ENCODE measurements at regions not wholly inside any gene's neighbourhood (a gene's known extent, or its start where the extent isn't known, plus 50 kb on each side); places are given as distances from the start of the nearest gene placed in this dataset.

DNA sequence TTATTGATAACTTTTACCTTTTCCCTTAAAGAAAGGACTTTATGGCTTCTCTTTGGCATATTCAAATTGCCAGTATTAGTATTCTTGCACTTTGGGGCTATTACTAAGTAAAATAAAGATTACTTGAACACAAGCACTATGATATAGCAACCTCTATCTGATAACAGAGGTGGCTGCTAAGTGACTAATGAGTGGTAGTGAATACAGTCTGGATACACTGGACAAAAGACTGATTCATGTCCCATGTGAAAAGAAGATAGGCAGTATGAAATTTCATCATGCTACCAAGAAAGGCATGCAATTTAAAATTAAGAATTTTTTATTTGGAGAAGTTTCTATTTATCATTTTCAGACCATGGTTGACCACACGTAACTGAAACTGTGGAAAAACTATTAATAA, 399.9 kb downstream of the FSCB start:
- H3K27me3 ChIP-seq (ENCODE audit: control insufficient read depth, low read length): no peaks in the 10 kb centered on the region
- no peaks in the 10 kb centered on the region for H3K9me2 ChIP-seq (replicated peaks; ENCODE audit: control insufficient read depth, low read length)
- H3K4me3 ChIP-seq (ENCODE audit: low read length): no peak overlapping the region
- no peak overlapping the region for H3K27ac ChIP-seq (ENCODE audit: low read depth, low read length)
- H3K4me2 ChIP-seq (ENCODE audit: low read length): no peak overlapping the region
- H3K79me2 ChIP-seq (ENCODE audit: control insufficient read depth, low read length): no peaks in the 10 kb centered on the region
- no peaks in the 10 kb centered on the region for H3F3A ChIP-seq (ENCODE audit: control insufficient read depth, insufficient read depth)
- peaks cover 13% of the 10 kb centered on the region; the same call in 1 of the 2 replicates for H3K9me3 ChIP-seq (ENCODE audit: control insufficient read depth, insufficient read depth, low read length)
- no peaks in the 10 kb centered on the region for H3K4me1 ChIP-seq (ENCODE audit: control insufficient read depth, low read length)
- TF ChIP-seq EZH2phosphoT487 (IDR thresholded peaks at IDR 0.05; ENCODE audit: borderline replicate concordance, low read length): no peak
- TF ChIP-seq, protein P1, sequence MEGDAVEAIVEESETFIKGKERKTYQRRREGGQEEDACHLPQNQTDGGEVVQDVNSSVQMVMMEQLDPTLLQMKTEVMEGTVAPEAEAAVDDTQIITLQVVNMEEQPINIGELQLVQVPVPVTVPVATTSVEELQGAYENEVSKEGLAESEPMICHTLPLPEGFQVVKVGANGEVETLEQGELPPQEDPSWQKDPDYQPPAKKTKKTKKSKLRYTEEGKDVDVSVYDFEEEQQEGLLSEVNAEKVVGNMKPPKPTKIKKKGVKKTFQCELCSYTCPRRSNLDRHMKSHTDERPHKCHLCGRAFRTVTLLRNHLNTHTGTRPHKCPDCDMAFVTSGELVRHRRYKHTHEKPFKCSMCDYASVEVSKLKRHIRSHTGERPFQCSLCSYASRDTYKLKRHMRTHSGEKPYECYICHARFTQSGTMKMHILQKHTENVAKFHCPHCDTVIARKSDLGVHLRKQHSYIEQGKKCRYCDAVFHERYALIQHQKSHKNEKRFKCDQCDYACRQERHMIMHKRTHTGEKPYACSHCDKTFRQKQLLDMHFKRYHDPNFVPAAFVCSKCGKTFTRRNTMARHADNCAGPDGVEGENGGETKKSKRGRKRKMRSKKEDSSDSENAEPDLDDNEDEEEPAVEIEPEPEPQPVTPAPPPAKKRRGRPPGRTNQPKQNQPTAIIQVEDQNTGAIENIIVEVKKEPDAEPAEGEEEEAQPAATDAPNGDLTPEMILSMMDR (IDR thresholded peaks at IDR 0.05; ENCODE audit: low read depth, low read length, poor library complexity, severe bottlenecking): no peak
- no peaks in the 10 kb centered on the region for H4K20me1 ChIP-seq (ENCODE audit: control insufficient read depth, insufficient read depth, low read depth, low read length)
- no peaks in the 10 kb centered on the region for H3K36me3 ChIP-seq (ENCODE audit: control insufficient read depth, low read length)

DNA sequence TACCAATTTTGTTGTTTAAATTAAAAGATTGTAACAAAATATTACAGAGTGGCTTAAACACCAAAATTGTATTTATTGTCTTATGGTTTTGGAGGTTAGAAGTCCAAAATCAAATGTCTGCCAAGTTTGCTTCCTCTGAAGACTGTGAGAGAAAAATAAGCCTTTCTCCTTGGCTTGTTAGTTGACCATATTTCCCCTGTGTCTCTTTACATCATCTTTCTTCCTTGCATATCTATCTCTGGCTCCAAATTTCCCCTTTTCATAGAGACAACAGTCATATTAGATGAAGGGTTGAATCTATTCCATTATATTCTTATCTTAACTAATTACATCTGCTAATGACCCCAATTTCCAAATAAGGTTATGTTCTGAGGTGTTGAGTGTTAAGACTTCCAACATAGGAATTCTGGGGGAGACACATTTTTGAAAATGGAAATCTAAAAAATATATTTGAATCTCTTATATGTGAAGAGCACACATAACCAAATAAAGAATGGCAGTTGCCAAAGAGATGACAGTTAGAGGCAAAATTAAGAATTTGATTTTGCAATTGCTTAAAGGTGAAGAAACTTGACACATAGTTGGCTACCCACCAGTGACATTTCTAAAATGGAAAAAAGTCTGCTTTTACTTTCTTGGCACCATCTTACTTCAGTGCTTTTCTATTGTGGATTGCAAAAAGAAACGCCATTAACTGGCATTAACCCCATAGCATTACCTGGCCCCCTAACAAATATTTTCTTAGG, 407.2 kb downstream of the FSCB start:
- no peaks in the 10 kb centered on the region for H3K79me2 ChIP-seq (ENCODE audit: control insufficient read depth, low read length)
- no peaks in the 10 kb centered on the region for H3K4me1 ChIP-seq (ENCODE audit: control insufficient read depth, low read length)
- H3K4me3 ChIP-seq (ENCODE audit: low read length): no peak overlapping the region
- H3F3A ChIP-seq (ENCODE audit: control insufficient read depth, insufficient read depth): no peaks in the 10 kb centered on the region
- H3K4me2 ChIP-seq (ENCODE audit: low read length): no peak overlapping the region
- TF ChIP-seq, protein P1 (IDR thresholded peaks at IDR 0.05; ENCODE audit: low read depth, low read length, poor library complexity, severe bottlenecking): no peak
- no peak for TF ChIP-seq EZH2phosphoT487 (IDR thresholded peaks at IDR 0.05; ENCODE audit: borderline replicate concordance, low read length)
- peaks cover 4% of the 10 kb centered on the region; the same call in 1 of the 2 replicates for H3K9me3 ChIP-seq (ENCODE audit: control insufficient read depth, insufficient read depth, low read length)
- no peaks in the 10 kb centered on the region for H4K20me1 ChIP-seq (ENCODE audit: control insufficient read depth, insufficient read depth, low read depth, low read length)
- no peaks in the 10 kb centered on the region for H3K36me3 ChIP-seq (ENCODE audit: control insufficient read depth, low read length)
- no peaks in the 10 kb centered on the region for H3K9me2 ChIP-seq (replicated peaks; ENCODE audit: control insufficient read depth, low read length)
- H3K27ac ChIP-seq (ENCODE audit: low read depth, low read length): no peak overlapping the region
- no peaks in the 10 kb centered on the region for H3K27me3 ChIP-seq (ENCODE audit: control insufficient read depth, low read length)

DNA sequence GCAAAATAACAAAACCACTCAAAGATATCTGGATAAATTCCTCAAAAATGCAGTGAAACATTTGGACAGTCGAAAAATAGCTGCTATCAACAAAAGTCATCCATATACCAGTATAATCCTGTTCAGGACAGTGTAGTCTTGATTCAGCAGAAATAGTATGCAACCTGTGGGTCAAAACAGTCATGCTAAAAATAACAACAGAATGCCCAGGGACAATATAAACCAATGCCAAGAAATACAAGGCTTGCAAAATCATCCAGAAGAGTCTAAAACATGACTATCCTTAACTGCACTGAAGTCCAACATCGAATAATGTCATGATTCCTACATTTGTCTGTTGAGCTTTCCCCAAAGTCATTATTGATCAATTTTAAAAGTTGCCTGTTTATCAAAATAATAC, 425.9 kb downstream of the FSCB start:
- no peaks in the 10 kb centered on the region for H3K4me1 ChIP-seq (ENCODE audit: control insufficient read depth, low read length)
- H3K9me3 ChIP-seq (ENCODE audit: control insufficient read depth, insufficient read depth, low read length): no peaks in the 10 kb centered on the region
- H3K27me3 ChIP-seq (ENCODE audit: control insufficient read depth, low read length): no peaks in the 10 kb centered on the region
- no peaks in the 10 kb centered on the region for H4K20me1 ChIP-seq (ENCODE audit: control insufficient read depth, insufficient read depth, low read depth, low read length)
- no peak overlapping the region for H3K4me2 ChIP-seq (ENCODE audit: low read length)
- H3K36me3 ChIP-seq (ENCODE audit: control insufficient read depth, low read length): no peaks in the 10 kb centered on the region
- TF ChIP-seq, protein P1 (IDR thresholded peaks at IDR 0.05; ENCODE audit: low read depth, low read length, poor library complexity, severe bottlenecking): no peak
- no peak for TF ChIP-seq EZH2phosphoT487 (IDR thresholded peaks at IDR 0.05; ENCODE audit: borderline replicate concordance, low read length)
- H3K79me2 ChIP-seq (ENCODE audit: control insufficient read depth, low read length): no peaks in the 10 kb centered on the region
- no peak overlapping the region for H3K27ac ChIP-seq (ENCODE audit: low read depth, low read length)
- H3K9me2 ChIP-seq (replicated peaks; ENCODE audit: control insufficient read depth, low read length): no peaks in the 10 kb centered on the region
- H3K4me3 ChIP-seq (ENCODE audit: low read length): no peak overlapping the region
- H3F3A ChIP-seq (ENCODE audit: control insufficient read depth, insufficient read depth): no peaks in the 10 kb centered on the region
